NB4 (cell line): ENCODE measurements at regions not wholly inside any gene's neighbourhood (a gene's known extent, or its start where the extent isn't known, plus 50 kb on each side); places are given as distances from the start of the nearest gene placed in this dataset.

Experiments used
- POLR2A ChIP-seq: IDR thresholded peaks from 2 replicates; pipeline ENCODE4 v1.6.1; 2011; ENCODE audit warnings: mild to moderate bottlenecking; ENCODE audit not compliant: insufficient read length; ENCODE audit errors: extremely low read depth
- TF ChIP-seq, protein P1 (sequence below): IDR thresholded peaks from one replicate; pipeline ENCODE4 v1.5.1; 2012; ENCODE audit warnings: low read depth, low read length

DNA sequence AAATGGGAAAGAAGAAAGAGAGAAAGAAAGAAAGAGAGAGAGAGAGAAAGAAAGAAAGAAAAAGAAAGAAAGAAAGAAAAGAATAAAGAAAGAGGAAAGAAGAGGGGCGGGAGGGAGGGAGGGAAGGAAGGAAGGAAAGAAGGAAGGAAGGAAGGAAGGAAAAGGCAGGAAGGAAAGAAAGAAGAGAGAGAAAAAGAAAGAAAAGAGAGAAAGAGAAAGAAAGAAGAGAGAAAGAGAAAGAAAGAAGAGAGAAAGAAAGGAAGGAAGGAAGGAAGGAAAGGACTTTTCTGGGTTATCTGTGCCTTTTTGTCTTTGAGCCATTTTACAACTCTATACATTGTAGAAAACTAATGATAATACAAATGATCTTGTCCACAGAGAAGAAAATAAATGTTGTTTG, 136.6 kb upstream of the SMAD3 start:
- TF ChIP-seq, protein P1, sequence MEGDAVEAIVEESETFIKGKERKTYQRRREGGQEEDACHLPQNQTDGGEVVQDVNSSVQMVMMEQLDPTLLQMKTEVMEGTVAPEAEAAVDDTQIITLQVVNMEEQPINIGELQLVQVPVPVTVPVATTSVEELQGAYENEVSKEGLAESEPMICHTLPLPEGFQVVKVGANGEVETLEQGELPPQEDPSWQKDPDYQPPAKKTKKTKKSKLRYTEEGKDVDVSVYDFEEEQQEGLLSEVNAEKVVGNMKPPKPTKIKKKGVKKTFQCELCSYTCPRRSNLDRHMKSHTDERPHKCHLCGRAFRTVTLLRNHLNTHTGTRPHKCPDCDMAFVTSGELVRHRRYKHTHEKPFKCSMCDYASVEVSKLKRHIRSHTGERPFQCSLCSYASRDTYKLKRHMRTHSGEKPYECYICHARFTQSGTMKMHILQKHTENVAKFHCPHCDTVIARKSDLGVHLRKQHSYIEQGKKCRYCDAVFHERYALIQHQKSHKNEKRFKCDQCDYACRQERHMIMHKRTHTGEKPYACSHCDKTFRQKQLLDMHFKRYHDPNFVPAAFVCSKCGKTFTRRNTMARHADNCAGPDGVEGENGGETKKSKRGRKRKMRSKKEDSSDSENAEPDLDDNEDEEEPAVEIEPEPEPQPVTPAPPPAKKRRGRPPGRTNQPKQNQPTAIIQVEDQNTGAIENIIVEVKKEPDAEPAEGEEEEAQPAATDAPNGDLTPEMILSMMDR, result no peak
- TF ChIP-seq POLR2A, result no peak
